DMS 273 (cell line): ENCODE measurements at regions not wholly inside any gene's neighbourhood (a gene's known extent, or its start where the extent isn't known, plus 50 kb on each side); places are given as distances from the start of the nearest gene placed in this dataset.

Source experiments
- DNase-seq: peaks from one replicate; lab custom pipeline; 2025; ENCODE audit not compliant: unreplicated experiment; lab: John Stamatoyannopoulos, UW

DNA sequence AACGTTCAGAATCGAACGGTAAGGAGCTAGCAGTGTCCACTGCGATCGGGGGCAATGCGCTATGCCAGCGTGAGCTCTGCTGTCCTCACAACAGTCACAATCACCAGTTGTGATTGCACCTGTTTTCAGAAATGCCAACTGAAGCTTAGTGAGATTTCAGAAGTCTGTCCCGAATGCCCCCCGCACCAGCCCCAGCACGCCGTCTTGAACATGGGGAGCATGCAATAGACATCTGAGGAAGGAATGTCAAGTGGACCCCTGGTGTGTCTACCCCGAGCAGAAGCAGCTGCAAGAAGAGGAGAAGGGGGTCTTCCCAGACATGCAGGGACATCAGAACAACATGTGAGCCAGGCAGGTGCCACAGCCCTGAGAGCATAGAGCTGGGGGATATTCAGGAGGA is 125.7 kb upstream of the CHST15 start:
- DNase-seq, result no peak

DNA sequence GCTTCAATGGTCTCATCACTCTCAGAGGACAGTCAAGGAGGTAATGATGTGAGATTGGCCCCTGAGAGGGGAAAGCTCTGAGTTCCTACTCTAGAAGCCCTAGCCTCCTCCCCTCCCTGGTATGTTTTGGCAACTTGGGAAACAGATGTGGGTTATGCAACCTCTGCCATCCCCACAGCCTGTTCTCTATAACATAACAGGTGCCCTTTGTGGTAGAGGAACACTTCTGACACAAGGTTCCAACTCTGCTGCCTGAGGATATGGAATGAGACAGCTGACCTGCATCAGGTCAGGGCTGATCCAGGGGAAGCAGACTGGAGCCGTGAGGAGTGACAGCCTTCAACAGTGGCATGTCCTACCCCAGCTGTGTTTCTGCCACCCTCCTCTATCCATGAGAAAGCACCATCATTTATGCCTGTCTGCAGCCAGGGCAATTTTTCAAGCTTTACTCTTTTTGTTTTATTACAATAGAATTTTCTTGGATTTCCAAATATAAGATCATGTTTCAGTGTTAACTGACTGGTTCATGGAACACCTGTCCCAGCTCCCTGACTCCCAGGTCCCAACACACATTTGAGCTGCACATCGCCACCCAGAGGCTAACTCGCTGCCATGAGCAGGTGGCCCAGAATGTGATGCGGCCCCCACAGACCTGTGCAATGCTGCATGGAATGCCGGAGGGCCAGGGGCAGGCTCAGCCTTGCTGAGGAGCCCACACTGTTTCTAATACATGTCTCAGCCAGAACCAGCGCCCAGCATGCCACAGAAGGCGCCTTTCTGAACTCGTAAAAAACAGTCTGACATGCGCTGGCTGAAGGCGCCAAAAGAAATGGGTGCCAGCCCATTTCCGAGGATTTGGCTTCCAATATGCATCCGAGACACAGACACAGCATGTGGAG is 124.8 kb upstream of the CHST15 start:
- DNase-seq, result peak; percentile 8

DNA sequence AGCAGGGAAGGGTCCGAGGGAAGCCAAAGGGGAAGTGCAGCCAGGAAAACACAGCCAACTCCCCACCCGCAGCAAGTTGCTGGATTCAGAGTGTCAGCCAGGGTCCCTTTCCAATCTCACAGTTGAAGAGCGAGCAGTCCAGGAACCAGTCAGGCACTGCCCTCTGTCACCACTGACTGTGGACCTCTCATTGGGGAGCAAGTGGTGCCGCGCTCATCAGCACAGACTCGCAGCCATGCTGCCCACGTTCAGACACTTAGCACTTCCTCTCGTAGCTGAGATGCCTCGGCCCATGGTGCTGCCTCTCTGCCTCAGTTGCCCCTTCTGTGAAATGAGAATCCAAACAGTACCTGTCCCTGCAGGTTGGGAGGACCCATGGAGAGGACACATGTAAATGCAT is 123.6 kb upstream of the CHST15 start:
- no peak for DNase-seq

DNA sequence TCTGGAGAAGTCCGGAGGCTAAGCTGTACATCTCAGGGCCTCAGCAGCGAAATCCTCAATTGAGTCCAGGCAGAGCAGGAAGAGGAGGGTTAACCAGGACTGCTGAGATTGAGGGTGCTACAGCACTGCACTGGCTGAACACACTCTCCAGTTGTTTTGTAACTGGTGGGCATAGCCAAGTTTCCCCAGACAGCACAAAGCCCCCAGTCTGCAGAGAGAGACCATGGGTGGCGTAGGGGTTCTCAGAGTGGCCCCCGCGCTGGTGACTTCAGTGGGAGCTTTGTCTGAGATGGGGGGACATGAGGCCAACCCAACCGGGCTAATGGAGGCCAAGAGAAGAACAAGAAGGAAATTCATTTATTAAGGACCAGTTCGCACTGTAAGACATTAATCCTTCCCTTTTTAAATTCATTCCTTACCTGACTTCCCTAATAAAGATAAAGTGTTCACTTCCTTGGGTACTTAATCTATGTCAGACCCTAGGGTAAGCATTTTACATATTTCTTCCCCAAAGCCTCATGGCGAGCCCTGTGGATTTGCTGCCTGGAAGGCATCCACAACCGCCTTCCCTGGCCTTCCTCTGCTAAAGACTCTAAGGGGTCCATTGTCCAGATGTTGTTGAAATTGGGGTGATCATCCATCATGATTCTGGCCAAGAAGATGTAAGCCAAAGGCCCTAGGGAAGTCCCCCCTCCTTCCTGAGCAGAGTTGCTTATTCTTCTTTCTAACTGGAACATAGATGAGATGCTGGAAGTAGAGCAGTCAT is 121.4 kb upstream of the CHST15 start:
- DNase-seq, result no peak

DNA sequence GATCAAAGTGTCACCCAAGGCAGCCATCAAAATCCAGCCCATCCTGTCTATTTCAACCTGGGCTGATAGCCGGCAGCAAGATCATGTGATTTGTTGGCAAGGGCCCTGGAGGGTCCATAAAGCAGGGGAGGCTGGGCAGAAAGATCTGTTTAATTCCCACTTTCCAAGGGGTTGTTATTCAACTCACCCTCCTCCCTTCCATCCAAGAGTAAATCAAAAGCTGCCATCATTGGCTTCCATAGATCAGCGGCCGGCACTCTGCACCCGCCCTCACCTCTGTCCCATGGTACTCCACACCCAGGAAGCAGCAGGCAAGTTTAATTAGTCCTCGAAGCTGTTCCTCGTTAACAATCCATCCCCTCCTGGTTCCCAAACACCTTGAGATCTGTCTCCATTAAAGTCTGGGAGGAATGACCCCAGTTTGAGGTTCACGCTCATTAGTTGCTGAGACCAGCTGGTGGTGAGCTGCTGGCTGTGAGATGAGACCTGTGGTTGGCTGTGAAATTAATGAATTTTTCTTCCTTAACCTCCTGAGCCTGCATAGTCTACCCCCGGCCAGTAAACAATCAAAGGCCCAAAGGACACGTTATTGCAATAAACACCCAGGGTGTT is 120.6 kb upstream of the CHST15 start:
- no peak for DNase-seq

DNA sequence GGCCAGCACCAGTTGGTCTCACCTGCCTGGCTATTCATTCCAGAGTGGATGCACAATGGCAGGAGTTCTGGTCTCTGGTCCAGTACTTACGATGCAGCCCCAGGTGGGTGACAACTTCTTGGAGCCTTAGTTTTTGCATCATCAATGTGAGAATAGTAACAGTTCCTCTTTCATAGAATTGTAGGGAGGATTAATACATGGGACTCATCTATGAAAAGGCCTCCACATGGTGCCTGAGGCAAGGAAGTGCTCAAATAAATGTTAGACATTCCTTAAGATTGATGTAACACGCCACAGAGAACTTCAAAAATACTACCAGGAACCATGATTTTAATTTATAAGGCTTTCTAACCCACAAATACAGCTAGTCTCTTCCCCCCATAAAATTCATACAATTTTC is 120.1 kb upstream of the CHST15 start:
- no peak for DNase-seq

DNA sequence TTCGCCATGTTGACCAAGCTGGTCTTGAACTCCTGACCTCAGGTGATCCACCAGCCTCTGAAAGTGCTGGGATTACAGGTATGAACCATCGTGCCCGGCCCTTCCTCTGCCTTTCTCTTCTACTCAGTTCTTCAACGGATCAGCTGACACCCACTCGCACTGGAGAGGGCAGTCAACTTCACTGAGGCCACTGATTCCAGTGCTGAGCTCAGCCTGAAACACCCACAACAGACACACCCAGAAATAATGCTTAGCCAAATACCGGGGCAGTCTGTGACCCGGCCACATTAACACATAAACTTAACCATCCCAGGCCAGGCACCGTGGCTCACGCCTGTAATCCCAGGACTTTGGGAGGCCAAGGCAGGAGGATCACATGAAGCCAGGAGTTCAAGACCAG is 119.3 kb upstream of the CHST15 start:
- no peak for DNase-seq

DNA sequence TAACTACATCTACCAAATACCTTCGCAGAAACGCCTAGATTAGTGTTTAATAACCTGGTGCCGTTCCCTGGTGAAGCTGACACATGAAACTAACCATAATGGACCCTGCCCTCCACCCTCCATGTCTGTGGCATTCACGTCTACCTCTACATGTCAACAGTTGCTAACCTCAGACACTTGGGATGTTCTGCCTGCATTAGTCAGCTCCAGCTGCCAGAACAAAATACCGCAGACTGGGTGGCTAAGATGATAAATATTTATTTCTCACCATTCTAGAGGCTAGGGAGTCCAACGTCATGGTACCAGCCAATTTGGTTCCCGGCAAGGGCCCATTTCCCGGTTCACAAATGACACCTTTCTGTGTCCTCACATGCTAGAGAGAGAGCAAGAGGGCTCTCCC is 118.5 kb upstream of the CHST15 start:
- no peak for DNase-seq

DNA sequence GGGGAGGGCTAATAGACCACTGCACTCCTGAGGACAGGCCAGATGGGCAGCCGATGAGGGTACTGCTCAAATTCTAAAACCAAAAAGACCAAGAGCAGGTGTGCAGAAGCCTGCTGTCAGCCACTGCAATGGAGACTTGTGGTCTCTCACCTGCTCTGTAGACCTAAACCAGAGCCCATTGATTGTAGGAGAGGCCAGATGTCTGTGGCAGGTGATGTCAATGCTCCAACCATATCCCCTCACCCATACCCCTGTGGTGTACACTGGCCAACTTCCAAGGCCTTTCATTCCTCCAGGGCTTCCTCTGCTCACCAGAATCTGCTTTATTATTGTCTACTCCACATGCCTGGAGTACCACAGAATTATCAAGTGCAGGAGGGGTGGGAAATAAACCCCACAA is 116.9 kb upstream of the CHST15 start:
- no peak for DNase-seq

DNA sequence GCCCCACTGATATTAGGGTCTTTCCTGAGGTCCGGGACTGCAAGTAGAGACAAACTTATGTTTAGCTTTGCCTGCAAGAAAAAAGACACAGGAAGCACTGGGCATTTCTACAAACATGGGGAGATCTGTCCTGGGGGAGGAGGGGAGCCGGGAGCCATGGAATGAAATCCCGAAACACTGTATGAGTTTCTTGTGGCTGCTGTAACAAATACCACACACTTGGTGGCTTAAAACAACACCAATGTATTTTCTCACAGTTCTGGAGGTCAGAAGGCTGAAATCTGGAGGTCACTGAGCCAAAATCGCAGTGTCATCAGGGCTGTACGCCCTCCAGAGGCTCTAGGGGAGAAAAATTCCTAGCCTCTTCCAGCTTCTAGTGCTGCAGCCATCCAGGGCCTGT is 114.0 kb upstream of the CHST15 start:
- no peak for DNase-seq

DNA sequence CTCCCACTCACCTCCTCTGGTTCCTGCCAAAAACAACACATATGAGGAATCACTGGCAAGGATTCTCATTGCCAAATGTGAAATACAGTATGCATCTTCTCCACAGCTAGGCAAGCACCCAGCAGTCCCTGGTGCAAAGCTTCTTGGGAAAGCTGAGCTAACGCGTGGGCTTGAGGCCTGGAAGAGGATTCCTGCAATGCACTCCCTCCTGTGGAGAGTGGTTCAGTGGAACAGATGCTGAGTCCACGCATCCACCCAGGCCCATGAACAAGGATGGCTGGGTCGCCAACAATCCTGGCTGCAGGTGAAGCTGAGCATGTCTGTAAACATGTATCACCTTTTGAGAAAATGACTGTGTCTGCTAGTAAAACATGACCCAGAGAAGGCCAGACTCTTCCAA is 113.2 kb upstream of the CHST15 start:
- no peak for DNase-seq

DNA sequence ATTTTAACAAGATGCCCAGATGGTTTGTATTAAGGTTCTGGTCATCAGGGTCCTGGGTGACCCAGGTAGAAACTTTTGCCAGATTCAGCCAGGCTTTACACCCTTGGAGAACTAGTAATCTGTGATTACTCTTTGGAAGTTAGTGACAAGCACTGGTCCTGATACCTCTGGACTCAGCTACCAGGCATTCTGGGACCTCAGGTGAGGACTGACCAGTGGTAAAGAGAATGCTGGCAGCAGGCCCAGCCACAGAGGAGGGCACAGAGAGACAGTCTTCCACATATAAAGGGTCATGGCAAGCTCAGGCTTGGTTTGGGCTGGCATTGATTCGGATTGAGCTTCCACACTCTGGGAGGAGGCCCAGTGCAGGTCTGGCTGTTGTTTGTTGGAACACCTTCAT is 112.0 kb upstream of the CHST15 start:
- DNase-seq, result no peak

DNA sequence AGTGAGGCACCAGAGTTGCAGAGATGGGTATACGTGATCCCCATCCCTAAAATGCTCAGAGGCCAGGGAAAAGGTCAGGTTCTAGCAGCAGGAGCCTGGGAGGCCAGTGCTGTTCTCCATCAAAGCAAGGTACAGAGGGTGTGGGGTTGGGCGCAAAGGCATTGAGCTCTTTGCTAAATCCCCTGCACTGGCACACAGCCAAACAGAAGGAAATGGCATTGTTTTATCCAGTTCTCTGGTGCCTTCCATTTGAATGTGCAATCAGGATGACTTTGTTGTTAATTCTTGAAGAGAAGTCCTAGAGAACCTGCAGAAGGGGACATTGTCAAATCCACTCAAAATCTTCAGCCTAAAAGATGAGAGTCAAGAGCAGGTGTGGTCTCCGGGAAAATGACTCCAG is 111.3 kb upstream of the CHST15 start:
- DNase-seq, result no peak

DNA sequence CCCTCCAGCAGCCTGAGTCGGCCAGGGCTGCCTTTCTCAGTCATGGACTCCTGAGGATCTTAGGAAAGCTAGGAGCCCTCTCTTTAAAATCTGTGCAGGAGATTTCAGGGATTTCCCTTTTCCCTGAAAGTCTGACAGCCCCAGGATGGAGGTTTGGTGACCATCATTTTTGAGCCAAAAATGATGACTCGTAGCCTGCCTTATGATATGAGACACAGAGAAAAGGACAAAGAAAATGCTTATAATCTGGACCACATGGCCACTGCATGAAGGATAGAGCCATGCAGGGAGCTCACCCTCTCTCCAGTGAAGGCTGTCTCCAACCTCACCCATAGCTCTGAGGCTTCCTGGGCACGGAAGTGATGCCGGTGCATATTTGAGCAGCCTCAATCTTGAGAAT is 106.6 kb upstream of the CHST15 start:
- no peak for DNase-seq

DNA sequence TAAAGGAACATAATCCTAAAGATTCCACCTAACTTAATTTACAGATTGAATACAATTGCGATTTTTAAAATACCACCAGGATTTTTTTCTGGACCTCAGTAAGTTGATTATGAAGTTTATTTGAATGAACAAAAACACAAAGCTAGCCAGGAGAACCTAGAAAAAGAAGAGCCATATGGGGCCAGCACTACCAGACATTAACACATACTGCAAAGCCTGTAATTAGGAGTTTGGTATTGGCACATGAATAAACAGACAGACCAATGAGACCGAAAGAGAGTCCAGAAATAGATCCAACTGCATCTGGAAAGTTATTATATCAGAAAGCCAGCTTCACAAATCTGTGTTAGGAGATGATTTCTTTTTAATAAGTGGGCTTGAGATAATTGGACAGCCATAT is 105.5 kb upstream of the CHST15 start:
- peak; percentile 10 for DNase-seq

DNA sequence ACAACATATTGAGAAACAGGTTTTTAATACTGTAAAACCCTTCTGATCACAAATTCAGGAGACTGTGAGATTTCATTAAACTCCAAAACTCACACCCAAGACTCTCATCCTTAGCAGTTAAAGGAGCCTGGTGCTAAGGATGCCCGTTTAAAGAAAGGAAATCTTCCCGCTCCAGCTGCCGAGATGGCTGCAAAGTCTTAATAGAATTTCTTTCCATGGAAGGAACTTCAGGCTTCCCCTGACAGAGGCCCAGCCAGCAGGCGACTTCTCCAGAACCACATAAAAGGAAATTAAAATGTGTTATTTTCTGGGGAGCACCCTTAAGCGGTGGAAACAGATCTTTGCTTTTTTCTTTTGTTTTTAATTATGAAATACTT is 104.7 kb upstream of the CHST15 start:
- DNase-seq, result no peak

DNA sequence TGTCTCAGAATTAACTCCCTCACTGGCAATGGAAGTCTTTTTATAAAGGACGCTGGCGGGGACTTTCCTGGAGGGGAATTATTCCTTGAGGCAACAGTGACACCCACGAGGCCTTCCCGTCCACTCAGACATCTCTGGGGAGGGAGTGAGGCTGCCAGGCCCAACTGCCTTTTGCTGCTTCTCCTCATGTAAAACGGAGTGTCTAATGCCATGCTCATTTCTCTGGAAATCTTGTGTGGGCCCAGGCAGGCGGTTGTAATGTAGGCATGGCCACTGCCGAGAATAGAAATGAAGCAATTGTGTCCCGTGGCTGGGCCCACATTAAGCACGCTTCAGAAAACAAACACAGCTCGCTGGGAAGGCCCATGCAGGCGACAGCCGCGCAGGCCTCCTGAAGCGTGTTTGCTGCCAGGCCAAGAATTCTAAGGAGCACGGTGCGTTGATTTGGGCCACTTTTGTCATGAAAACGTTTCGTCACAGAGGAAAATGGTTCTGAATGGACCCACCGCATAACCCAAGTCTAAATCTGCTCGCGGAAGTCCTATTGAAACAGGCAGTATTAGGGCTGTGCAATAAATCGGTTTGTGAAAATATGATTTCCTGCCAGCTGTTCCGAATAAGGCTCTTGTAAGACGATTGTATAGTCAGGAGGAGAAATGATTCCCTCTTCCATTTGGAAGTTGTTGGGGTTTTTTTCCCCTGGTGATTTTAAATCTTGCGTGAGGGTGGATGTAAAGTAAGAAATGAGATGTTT is 104.2 kb upstream of the CHST15 start:
- no peak for DNase-seq

DNA sequence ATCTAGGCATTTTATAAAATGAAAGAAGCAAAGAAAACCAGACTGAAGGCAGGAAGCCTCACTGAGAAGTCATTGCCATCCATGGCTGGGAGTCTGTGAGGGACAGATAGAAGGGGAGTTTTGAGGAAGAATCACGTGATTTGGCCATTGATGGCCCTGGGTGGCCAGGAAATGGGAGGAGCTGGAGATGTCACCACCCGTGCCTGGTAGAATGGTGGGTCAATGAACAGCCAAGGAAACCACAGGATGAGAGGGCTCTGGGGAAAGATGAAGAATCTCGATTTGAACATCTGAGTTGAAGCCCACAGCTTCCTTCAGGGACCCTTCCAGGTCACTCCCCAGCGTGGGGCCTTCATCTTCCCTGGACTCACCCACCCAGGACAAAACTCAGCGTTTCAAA is 103.3 kb upstream of the CHST15 start:
- no peak for DNase-seq

DNA sequence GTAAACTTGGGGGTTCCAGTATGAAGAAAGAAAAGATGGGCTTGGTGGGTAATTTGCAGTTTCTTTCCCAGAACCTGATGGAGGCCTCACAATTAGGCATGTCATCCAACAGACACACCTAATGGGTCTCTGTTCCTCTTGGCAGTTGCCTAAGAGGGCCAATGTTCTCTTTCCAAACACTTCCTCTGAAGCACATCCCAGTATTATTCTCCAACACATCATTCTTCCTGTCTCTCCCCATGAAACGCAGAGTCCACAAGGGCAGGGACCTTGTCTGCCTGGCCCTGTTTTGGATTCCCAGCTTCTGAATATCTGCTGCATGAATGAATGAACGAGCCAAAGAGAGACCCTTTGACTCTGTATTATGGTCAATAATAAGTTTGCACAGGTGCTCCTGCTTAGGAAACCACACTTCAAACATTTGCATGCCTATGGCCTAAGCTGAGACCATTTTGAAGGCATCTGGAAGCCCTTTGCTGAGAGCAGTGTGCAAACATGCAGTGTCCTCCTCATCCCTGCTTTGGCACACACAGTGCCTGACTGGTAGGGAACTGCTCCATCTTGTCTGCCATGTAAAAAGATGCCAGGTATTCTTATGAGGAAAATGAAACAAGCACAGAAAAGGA is 100.9 kb upstream of the CHST15 start:
- no peak for DNase-seq

DNA sequence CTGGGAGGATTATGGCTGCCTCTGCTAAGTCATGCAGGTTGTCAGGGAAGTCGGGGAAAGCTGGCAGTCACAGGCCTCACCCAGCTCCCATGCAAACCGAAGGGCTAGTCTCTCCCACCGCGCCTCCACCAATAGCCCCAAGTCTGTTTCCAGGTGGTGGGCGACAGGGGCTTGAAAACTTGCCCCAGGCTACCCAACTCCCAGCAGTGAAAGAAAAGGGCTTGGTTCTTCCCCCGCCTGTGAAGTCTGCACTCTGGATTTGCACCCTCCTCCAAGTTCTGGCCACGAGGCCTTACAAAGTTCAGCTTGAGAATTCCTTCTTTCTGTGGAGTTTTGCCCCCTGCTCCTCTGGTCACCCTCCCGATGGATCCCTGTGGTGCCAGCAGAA is 99.9 kb upstream of the CHST15 start:
- no peak for DNase-seq
